NCI-H82 (cell line): ENCODE measurements at regions not wholly inside any gene's neighbourhood (a gene's known extent, or its start where the extent isn't known, plus 50 kb on each side); places are given as distances from the start of the nearest gene placed in this dataset.

ENCODE experiments used
- DNase-seq: peaks from one replicate; lab custom pipeline; 2025; lab: John Stamatoyannopoulos, UW

DNA sequence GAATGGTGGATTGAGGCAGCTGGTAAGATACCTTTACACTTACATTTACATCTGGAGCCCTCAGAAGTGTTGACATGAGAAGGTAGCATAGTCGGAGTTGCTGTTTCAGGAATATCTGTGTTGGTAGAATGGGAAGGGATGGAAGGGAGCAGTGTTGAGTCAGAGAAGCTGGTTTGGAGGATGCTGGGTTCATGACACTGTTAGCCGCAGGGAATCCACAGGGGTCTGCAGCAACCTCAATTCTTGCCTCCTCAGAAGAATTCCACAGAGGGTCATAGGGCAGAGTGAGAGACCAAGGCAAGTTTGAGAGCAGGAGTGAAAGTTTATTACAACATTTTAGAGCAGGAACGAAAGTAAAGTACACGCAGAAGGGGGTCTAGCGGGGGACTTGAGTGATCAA, 536.8 kb downstream of the QKI start:
- no peak for DNase-seq

- DNase-seq, result no peak
These were observed 535.6 kb downstream of the QKI start for GRCh38 chr6:163950159-163950558.

GRCh38 chr6:163949431-163949830, 534.9 kb downstream of the QKI start:
- DNase-seq, result no peak

DNA sequence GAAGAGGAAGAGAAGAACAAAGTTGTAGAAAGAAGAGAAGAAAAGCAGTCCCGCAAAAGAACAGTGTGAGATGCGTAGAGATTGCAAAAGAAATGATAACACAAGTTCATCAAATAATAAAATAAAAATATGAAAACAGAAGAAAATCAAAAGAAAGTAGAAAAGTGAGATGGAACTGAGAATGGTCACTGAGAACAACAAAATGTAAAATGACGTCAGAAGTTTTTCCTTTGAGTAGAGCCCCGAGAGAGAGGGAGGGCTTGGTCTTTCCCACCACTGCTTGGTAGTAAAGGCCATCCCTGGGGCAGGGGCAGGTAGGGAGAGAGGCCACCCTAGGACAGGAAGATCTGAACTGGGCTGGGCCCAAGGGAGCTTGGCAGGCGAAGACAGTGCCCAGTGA, 533.7 kb downstream of the QKI start:
- no peak for DNase-seq

GRCh38 chr6:163947276-163947675, 532.8 kb downstream of the QKI start:
- DNase-seq, result no peak

GRCh38 chr6:163946437-163946836, 531.9 kb downstream of the QKI start:
- DNase-seq, result no peak

- no peak for DNase-seq
These were observed 531.3 kb downstream of the QKI start for GRCh38 chr6:163945808-163946207.

DNA sequence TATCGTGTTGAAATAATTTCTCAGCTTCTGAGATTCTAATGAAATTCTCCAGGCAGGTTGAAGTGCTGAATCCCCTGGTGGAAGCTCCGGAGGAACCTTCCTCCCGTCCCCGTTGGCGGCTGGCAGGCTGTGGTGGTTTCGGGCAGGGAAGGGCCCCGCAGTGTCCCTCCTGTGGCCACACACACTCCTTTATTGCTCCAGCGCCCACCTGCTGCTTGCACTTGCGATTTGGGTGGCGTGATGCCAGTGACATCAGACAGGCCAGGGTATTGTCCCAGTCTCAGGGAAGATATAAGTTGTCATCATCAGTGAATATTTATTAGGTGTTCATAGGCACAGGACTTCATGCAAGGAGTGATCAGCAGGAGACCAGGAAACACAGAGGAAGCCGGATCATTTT, 530.4 kb downstream of the QKI start:
- no peak for DNase-seq

GRCh38 chr6:163943607-163944385, 529.3 kb downstream of the QKI start:
- DNase-seq, result no peak

DNA sequence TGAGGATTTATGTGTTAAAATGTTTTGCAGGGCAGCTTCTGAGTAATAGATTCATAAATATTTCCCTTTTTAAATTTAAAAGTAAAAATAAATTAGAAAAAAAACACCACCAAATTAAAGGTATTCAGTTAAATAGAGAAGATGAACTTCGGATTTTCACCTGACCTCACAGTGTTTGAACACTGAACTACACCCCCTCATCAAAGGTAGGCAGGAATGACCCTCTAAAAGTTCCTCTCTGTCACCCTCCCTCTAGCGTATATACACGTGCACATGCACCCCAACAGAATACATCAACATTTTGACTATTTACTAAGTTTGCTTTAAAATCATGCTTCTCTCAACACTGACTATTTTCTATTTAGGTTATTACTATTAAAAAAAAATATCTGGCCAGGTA, 528.3 kb downstream of the QKI start:
- no peak for DNase-seq

DNA sequence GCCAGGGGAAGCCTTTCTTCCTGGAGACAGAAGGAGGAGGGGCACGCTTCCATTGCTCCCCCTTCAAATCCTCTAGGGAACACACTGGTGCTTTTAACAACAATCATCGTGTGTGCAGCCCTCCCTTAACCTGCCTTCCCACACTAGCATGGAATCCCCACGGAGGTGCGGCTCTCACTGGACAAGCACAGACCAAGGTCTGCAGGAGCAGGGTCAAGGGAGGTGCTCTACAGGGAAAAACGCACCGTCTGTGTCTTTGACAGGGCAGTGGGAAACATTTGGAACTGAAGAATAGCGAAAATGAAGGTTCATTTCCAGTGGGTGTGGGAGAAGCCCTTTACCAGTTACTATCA, 527.1 kb downstream of the QKI start:
- peak; percentile 27 for DNase-seq

DNA sequence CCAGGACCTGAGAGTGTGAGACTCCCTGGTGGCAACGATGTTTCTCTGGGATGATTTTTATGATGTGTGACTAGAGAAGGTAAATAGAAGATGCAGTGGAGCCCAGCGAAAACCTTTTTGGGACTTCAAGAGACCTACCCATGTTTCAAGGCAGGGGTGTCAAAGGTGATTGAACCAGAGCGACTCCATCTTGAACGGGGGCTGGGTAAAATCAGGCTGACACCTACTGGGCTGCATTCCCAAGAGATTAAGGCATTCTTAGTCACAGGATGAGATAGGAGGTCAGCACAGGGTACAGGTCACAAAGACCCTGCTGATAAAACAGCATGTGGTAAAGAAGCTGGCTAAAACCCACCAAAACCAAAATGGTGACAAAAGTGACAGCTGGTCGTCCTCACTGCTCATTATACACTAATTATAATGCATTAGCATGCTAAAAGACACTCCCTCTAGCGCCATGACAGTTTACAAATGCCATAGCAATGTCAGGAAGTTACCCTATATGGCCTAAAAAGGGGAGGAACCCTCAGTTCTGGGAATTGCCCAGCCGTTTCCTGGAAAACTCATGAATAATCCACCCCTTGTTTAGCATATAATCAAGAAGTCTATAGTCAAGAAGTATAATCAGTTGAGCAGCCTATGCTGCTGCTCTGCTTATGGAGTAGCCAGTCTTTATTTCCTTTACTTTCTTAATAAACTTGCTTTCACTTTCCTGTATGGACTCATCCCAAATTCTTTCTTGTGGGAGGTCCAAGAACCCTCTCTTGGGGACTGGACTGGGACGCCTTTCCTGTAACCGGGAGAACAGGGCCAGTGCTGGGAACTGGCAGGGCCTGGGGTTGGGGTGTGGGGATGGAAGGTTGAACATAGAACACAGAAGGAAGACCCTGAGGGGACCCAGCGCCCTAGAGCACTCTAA, 526.4 kb downstream of the QKI start:
- no peak for DNase-seq

- no peak for DNase-seq
These were observed 522.6 kb downstream of the QKI start for GRCh38 chr6:163937071-163937470.

DNA sequence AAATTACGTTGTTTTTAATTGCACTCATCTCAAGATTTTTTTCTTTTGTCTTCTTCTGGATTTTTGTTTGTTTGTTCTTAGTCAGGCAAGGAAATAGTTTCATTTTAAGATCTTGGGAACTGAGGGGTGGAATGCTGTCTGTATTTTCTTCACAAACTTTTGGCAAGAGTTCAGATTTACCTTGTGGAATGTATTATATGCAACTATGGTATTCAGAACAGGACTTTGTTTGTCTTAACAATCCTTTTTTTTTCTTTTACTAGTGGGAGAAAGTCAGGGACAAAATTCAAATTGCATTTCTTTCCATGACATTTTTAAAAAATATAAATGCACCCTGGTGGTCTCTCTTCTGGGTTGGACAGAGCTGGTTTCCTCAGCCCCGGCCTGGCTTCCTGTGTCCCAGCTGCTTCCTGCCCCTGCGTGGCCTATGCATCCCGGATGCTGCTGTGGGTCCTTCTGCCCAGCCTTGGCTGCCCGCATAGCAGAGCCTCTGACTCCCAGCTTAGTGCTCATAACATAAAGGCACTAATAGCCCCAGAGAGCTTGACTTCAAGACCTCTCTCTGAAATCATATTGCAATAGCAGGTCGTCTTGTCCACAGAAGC, 520.7 kb downstream of the QKI start:
- DNase-seq, result no peak

DNA sequence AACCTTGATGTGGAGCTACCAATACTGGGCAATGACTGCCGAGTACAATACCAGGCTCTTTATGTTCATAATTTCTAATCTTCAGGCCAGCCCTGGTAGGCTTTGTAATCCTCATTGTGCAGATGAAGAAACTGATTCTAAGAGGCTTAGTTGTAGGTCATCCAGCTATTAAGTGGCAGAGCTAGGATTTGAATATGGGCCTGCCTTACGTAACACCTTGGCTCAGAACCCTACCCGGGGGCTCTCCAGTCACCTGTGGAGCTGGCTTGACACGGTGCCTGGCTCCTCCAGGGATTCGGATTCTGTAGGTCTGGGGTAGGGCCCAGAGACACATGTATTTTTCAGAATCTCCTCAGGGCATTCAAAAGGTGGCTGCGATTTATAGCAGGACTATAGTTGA, 515.5 kb downstream of the QKI start:
- DNase-seq, result peak; percentile 75

DNA sequence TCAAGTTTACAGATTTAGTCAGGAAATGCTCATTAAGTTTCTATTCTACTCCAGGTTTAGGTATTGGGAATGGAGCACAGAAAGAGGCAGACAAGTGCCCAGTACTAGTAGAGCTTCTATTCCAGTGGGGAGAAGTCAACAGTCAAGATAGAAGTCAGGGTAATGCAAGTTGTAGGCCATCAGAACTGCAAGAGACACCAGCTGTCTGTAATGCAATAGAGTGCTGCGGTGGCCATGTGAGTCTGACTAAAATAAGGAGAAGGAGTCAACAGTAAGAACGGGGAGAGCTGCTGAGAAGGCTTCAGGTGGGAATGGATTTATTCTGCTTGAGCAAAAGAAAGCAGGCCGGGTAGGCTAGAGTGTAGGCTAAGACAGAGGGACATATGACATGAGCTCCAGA, 515.0 kb downstream of the QKI start:
- peak; percentile 40 for DNase-seq

- no peak for DNase-seq
These were observed 512.1 kb downstream of the QKI start for GRCh38 chr6:163926642-163927041.

DNA sequence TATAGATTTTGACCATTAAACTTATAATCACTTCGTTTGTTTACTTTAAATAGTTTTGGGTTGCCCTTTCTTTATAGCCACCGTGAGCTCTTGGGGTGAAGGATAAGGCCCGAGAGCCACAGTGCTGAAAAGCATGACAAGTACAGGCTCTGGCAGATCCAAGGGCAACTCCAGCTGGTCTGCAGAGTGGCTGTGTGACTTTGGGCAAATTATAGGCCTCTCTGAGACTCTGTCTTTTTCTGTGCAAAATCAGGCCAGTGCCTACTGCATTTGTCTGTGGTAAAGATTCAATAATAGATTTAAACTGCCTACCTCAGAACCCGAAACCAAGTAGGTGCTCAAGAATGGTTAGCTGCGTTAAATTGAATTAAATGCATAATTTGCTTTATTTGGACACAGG, 511.3 kb downstream of the QKI start:
- no peak for DNase-seq

DNA sequence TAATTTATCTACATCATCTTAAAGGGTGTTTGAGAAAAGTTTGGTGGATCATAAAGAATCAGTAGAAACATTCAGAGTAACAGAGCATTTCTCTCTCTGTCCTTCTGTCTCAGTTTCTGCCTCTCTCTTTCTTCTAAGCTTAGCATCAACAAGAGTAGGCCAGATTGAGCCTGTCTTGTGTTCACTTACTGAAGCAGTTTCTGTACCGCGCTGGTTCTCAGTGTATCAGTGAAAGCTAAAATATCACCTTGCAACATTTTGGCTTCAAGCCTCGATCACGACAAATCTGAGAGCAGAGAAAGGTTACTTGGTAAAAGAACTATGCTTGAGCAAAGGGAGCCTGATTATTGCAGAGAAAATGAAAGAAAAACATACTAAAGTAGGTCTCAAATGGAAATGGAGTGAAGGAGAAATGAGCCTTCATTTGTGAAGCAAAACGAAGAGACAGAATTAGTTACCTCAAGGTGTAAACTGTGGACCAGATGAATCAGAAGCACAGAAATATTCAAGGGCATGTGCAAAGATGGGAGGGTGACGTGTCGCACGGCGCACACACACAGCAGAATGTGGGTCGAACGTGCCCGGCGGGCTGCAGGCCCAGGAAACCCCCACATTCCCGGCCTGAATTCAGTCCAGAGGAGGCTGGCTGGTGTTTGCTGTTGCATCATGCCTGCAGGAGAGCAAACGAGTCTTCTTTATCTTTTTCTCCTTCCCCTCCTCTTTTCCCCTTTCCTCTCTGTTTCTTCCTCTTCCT, 509.3 kb downstream of the QKI start:
- DNase-seq, result no peak

GRCh38 chr6:163922562-163922961, 508.0 kb downstream of the QKI start:
- DNase-seq, result no peak

DNA sequence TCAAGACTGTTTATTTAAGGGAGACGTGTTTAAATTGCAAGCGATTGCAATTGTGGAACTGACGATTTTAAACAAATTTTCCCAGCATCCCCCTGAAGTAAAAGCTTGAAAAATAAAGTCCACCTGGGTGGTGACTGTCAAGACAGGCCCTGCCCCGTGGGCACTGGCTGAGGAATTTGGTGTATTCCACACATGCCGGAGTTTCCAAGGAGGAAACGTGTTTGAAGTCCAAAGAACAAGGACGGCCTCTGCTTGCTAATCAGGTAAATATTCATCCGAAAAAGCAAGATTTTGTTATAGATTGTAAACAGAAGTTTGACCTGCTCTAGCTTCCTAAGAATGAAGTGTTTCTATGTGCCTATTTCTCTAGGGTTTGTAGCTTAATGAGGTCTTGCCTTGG, 505.1 kb downstream of the QKI start:
- DNase-seq, result no peak
